Type B pancreatic cell (in vitro differentiated cells): ENCODE measurements at regions not wholly inside any gene's neighbourhood (a gene's known extent, or its start where the extent isn't known, plus 50 kb on each side); places are given as distances from the start of the nearest gene placed in this dataset.

ENCODE experiments used
- DNase-seq: peaks from one replicate; pipeline ENCODE4 v3.0.0; 2021; ENCODE audit warnings: mixed read lengths; ENCODE audit not compliant: unreplicated experiment; ENCODE audit errors: extremely low spot score
- H3K27ac Mint-ChIP-seq: 2 replicates; pipeline ENCODE4 v1.8.0; 2021; ENCODE audit warnings: mild to moderate bottlenecking, mixed read lengths
- H3K27me3 Mint-ChIP-seq: 2 replicates; pipeline ENCODE4 v1.8.0; 2021; ENCODE audit warnings: mixed read lengths
- H3K36me3 Mint-ChIP-seq: 2 replicates; pipeline ENCODE4 v1.8.0; 2021; ENCODE audit warnings: mixed read lengths
- H3K4me1 Mint-ChIP-seq: one replicate; pipeline ENCODE4 v1.8.0; 2021; ENCODE audit warnings: mixed read lengths; ENCODE audit not compliant: unreplicated experiment
- H3K4me3 Mint-ChIP-seq: 2 replicates; pipeline ENCODE4 v1.8.0; 2021; ENCODE audit warnings: mild to moderate bottlenecking, mixed read lengths
- H3K9me3 Mint-ChIP-seq: 2 replicates; pipeline ENCODE4 v1.8.0; 2021; ENCODE audit warnings: mixed read lengths
- CTCF ChIP-seq: fragments of 200-600 bp; sonication (generic); conservative IDR thresholded peaks from 2 replicates; pipeline ENCODE4 v1.5.0; 2021; ENCODE audit warnings: antibody characterized with exemption, mild to moderate bottlenecking

DNA sequence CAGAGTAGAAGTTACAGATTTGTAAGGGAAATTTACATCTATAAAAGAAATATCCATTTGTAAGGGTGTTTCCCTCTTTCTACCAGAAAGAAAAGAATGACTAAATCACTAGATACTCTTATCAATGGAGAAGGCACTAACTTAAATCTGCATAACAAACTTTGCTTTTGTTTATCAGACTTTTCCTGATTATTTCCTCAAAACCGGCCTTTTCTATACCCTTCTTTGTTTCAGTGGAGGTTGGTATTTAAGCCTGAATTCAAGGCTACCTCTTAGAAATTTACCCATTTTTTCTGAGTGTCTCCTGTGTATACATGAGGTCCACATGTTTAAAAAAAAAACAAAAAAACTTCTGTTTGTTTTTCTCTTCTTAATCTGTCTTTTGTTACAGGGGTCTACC is 80.4 kb upstream of the GRPR start:
- no peaks in the 10 kb centered on the region for H3K9me3 Mint-ChIP-seq
- no peak overlapping the region for H3K4me3 Mint-ChIP-seq
- H3K4me1 Mint-ChIP-seq, result no peaks in the 10 kb centered on the region
- TF ChIP-seq CTCF, result no peak
- no peak for DNase-seq
- H3K27ac Mint-ChIP-seq, result no peak overlapping the region
- no peaks in the 10 kb centered on the region for H3K27me3 Mint-ChIP-seq
- no peaks in the 10 kb centered on the region for H3K36me3 Mint-ChIP-seq

- no peaks in the 10 kb centered on the region for H3K9me3 Mint-ChIP-seq
- H3K4me1 Mint-ChIP-seq, result no peaks in the 10 kb centered on the region
- no peaks in the 10 kb centered on the region for H3K27me3 Mint-ChIP-seq
- H3K4me3 Mint-ChIP-seq, result no peak overlapping the region
- no peaks in the 10 kb centered on the region for H3K36me3 Mint-ChIP-seq
- no peak for TF ChIP-seq CTCF
- no peak overlapping the region for H3K27ac Mint-ChIP-seq
- DNase-seq, result no peak
These were observed 83.5 kb upstream of the GRPR start for GRCh38 chrX:16039834-16040233.

- Mint-ChIP-seq H3K4me3 (no peak overlapping the region), H3K36me3 (no peaks in the 10 kb centered on the region), H3K27ac (no peak overlapping the region), H3K27me3 (no peaks in the 10 kb centered on the region), H3K4me1 (no peaks in the 10 kb centered on the region), H3K9me3 (no peaks in the 10 kb centered on the region)
- no peak for DNase-seq
- TF ChIP-seq CTCF, result no peak
These were observed 84.0 kb upstream of the GRPR start for GRCh38 chrX:16039363-16039762.

GRCh38 chrX:16033331-16033730 is 90.0 kb upstream of the GRPR start:
- DNase-seq, result no peak
- Mint-ChIP-seq H3K4me3 (no peak overlapping the region), H3K27me3 (no peaks in the 10 kb centered on the region), H3K36me3 (no peaks in the 10 kb centered on the region), H3K27ac (no peak overlapping the region), H3K9me3 (no peaks in the 10 kb centered on the region), H3K4me1 (no peaks in the 10 kb centered on the region)
- TF ChIP-seq CTCF, result no peak

DNA sequence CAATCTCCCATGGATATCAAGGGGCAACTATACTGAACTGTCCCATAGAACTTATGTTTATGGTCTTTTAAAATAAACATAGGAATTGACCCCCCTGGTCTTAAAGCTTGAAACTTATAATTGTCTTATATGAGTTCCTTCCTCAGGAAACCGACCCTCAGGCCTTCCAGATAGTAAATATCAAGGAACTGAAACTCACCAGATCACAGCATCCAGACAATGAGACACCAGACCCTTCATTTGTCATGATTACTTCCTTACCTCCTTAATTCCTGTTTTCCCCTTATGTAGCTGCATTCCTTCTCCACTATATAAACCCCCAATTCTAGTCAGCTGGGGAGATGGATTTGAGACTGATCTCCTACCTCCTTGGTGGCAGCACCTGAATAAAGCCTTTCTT is 94.8 kb upstream of the GRPR start:
- Mint-ChIP-seq H3K9me3 (no peaks in the 10 kb centered on the region), H3K4me3 (no peak overlapping the region), H3K27me3 (no peaks in the 10 kb centered on the region), H3K4me1 (no peaks in the 10 kb centered on the region), H3K27ac (no peak overlapping the region), H3K36me3 (no peaks in the 10 kb centered on the region)
- DNase-seq, result no peak
- TF ChIP-seq CTCF, result no peak
